Testis (tissue), 2 donors: ENCODE measurements at regions not wholly inside any gene's neighbourhood (a gene's known extent, or its start where the extent isn't known, plus 50 kb on each side); places are given as distances from the start of the nearest gene placed in this dataset.

Source experiments
- DNase-seq: peaks from one replicate; pipeline ENCODE4 v3.0.0-alpha.2; 2019
- H3K27ac ChIP-seq, 2 donors: fragments of 200-600 bp; sonication (generic); one replicate each; pipeline ENCODE4 v1.5.1; 2019
- H3K27me3 ChIP-seq: fragments of 200-600 bp; sonication (generic); one replicate; pipeline ENCODE4 v1.5.1; 2019
- H3K36me3 ChIP-seq: fragments of 200-600 bp; sonication (generic); one replicate; pipeline ENCODE4 v1.5.1; 2017; ENCODE audit warnings: low read depth; ENCODE audit errors: missing control alignments
- H3K4me1 ChIP-seq: fragments of 200-600 bp; sonication (generic); one replicate; pipeline ENCODE4 v1.5.1; 2019
- H3K4me3 ChIP-seq, 2 donors: fragments of 200-600 bp; sonication (generic); one replicate each; pipeline ENCODE4 v1.5.1; 2017 to 2019
- H3K9me3 ChIP-seq: fragments of 200-600 bp; sonication (generic); one replicate; pipeline ENCODE4 v1.5.1; 2017
- CTCF ChIP-seq, 3 experiments: fragments of 450-650 bp in 2 of 3; fragments of 200-600 bp in 1 of 3; sonication (generic) in 1 of 3; IDR thresholded peaks; one replicate each; pipeline ENCODE4 v1.5.1; 2016 to 2019; ENCODE audit warnings: antibody characterized with exemption in 3 of 3, mild to moderate bottlenecking in 2 of 3, moderate library complexity in 1 of 3
- POLR2A ChIP-seq: fragments of 450-650 bp; IDR thresholded peaks from one replicate; pipeline ENCODE4 v1.6.1; 2017; ENCODE audit warnings: antibody characterized with exemption, mild to moderate bottlenecking, moderate library complexity
- WGBS, 2 donors: methylation state at CpG; one replicate each; pipeline ENCODE4 v1.1.5; 2018; 5-methylcytosine and 5-hydroxymethylcytosine counted together
- intact Hi-C: fragments of 100-400 bp; cut with DNase I; formaldehyde crosslinking; loops from one replicate; pipeline ENCODE4 v1.15.1; 2023; ENCODE audit warnings: low total_unique reads

GRCh38 chr2:3037196-3038194, 340.1 kb downstream of the EIPR1 start:
- H3K36me3 ChIP-seq, result no peaks in the 10 kb centered on the region
- H3K9me3 ChIP-seq, result no peaks in the 10 kb centered on the region
- DNase-seq, result no peak
- H3K27me3 ChIP-seq, result no peaks in the 10 kb centered on the region
- TF ChIP-seq CTCF (IDR thresholded peaks at IDR 0.05) (no peak), POLR2A (no peak)
- H3K27ac ChIP-seq, result no peak overlapping the region
- no peaks in the 10 kb centered on the region for H3K4me1 ChIP-seq
- whole genome bisulfite sequencing, 2 donors, result 93 to 96% methylated on average over 22 to 29 of the region's 29 CpGs
- intact Hi-C loops, result no loop called here
- H3K4me3 ChIP-seq, result no peak overlapping the region

GRCh38 chr2:3036432-3037125, 341.0 kb downstream of the EIPR1 start:
- H3K27me3 ChIP-seq, result no peaks in the 10 kb centered on the region
- no peak overlapping the region for H3K4me3 ChIP-seq
- TF ChIP-seq POLR2A, result no peak
- TF ChIP-seq CTCF (IDR thresholded peaks at IDR 0.05), result no peak
- 95 to 98% methylated on average over 8 to 18 of the region's 18 CpGs for whole genome bisulfite sequencing, 2 donors
- intact Hi-C loops, result no loop called here
- no peaks in the 10 kb centered on the region for H3K36me3 ChIP-seq
- no peak overlapping the region for H3K27ac ChIP-seq
- H3K9me3 ChIP-seq, result no peaks in the 10 kb centered on the region
- no peak for DNase-seq
- H3K4me1 ChIP-seq, result no peaks in the 10 kb centered on the region

GRCh38 chr2:3035385-3036050, 342.1 kb downstream of the EIPR1 start:
- Histone ChIP-seq H3K4me1 (no peaks in the 10 kb centered on the region), H3K27me3 (no peaks in the 10 kb centered on the region), H3K9me3 (no peaks in the 10 kb centered on the region), H3K4me3 (no peak overlapping the region), H3K27ac (no peak overlapping the region), H3K36me3 (no peaks in the 10 kb centered on the region)
- no peak for TF ChIP-seq CTCF (IDR thresholded peaks at IDR 0.05)
- TF ChIP-seq POLR2A, result no peak
- WGBS, 2 donors, result 90 to 91% methylated on average over 21 of the region's 21 CpGs
- DNase-seq, result no peak
- intact Hi-C loops, result no loop called here

GRCh38 chr2:3034856-3035255, 342.8 kb downstream of the EIPR1 start:
- Histone ChIP-seq H3K4me3 (no peak overlapping the region), H3K36me3 (no peaks in the 10 kb centered on the region), H3K9me3 (no peaks in the 10 kb centered on the region), H3K4me1 (no peaks in the 10 kb centered on the region), H3K27ac (no peak overlapping the region), H3K27me3 (no peaks in the 10 kb centered on the region)
- intact Hi-C loops, result no loop called here
- TF ChIP-seq CTCF (IDR thresholded peaks at IDR 0.05), result no peak
- TF ChIP-seq POLR2A, result no peak
- no peak for DNase-seq
- 82 to 84% methylated on average over 11 to 13 of the region's 13 CpGs for WGBS, 2 donors
